Astrocyte (in vitro differentiated cells and primary cell): ENCODE measurements at regions not wholly inside any gene's neighbourhood (a gene's known extent, or its start where the extent isn't known, plus 50 kb on each side); places are given as distances from the start of the nearest gene placed in this dataset.

ENCODE experiments used
- DNase-seq: peaks from one replicate; pipeline ENCODE4 v3.0.0-alpha.2; 2010; ENCODE audit warnings: low read depth
- FAIRE-seq: peaks from 2 replicates; lab custom pipeline; 2011; peaks lifted over from hg19 to GRCh38; lab: Jason Lieb, UNC
- H2AFZ ChIP-seq: 2 replicates; pipeline ENCODE4 v1.6.0; 2012; ENCODE audit warnings: low read depth, low read length, inconsistent platforms
- H3K27ac ChIP-seq: 2 replicates; pipeline ENCODE4 v1.5.1; 2011; ENCODE audit warnings: low read depth, low read length, inconsistent platforms
- H3K27me3 ChIP-seq: 2 replicates; pipeline ENCODE4 v1.6.0; 2011; ENCODE audit warnings: low read length, inconsistent platforms; ENCODE audit not compliant: insufficient read depth
- H3K36me3 ChIP-seq: 2 replicates; pipeline ENCODE4 v1.5.1; 2011; ENCODE audit warnings: low read length, inconsistent platforms; ENCODE audit not compliant: insufficient read depth
- H3K4me1 ChIP-seq: 2 replicates; pipeline ENCODE4 v1.5.1; 2011; ENCODE audit warnings: low read length, inconsistent platforms; ENCODE audit not compliant: insufficient read depth
- H3K4me2 ChIP-seq: 2 replicates; pipeline ENCODE4 v1.6.0; 2012; ENCODE audit warnings: low read length, inconsistent platforms
- H3K4me3 ChIP-seq: 2 replicates; pipeline ENCODE4 v1.5.1; 2011; ENCODE audit warnings: low read depth, mild to moderate bottlenecking, low read length, inconsistent platforms; ENCODE audit not compliant: insufficient read depth
- H3K79me2 ChIP-seq: 2 replicates; pipeline ENCODE4 v1.6.0; 2012; ENCODE audit warnings: mild to moderate bottlenecking, low read length, inconsistent platforms; ENCODE audit not compliant: insufficient read depth
- H3K9ac ChIP-seq: 2 replicates; pipeline ENCODE4 v1.6.0; 2012; ENCODE audit warnings: mild to moderate bottlenecking, low read length, inconsistent platforms
- H3K9me3 ChIP-seq: 2 replicates; pipeline ENCODE4 v1.5.1; 2012; ENCODE audit warnings: low read depth, mild to moderate bottlenecking, low read length, inconsistent platforms; ENCODE audit not compliant: insufficient read depth
- H4K20me1 ChIP-seq: 2 replicates; pipeline ENCODE4 v1.6.0; 2012; ENCODE audit warnings: low read length, inconsistent platforms; ENCODE audit not compliant: insufficient read depth
- H3K27ac Mint-ChIP-seq: one replicate; pipeline ENCODE4 v1.8.0; 2021; ENCODE audit warnings: mild to moderate bottlenecking, mixed read lengths; ENCODE audit not compliant: unreplicated experiment
- H3K27me3 Mint-ChIP-seq: one replicate; pipeline ENCODE4 v1.8.0; 2021; ENCODE audit warnings: low read depth, mixed read lengths; ENCODE audit not compliant: unreplicated experiment
- H3K36me3 Mint-ChIP-seq: one replicate; pipeline ENCODE4 v1.8.0; 2021; ENCODE audit warnings: low read depth, mixed read lengths; ENCODE audit not compliant: unreplicated experiment
- H3K4me1 Mint-ChIP-seq: one replicate; pipeline ENCODE4 v1.8.0; 2021; ENCODE audit warnings: low read depth, mixed read lengths; ENCODE audit not compliant: unreplicated experiment
- H3K4me3 Mint-ChIP-seq: one replicate; pipeline ENCODE4 v1.8.0; 2021; ENCODE audit warnings: mild to moderate bottlenecking, moderate library complexity, mixed read lengths; ENCODE audit not compliant: unreplicated experiment
- H3K9me3 Mint-ChIP-seq: one replicate; pipeline ENCODE4 v1.8.0; 2021; ENCODE audit warnings: mild to moderate bottlenecking, mixed read lengths; ENCODE audit not compliant: unreplicated experiment
- CTCF ChIP-seq: IDR thresholded peaks from 2 replicates; pipeline ENCODE4 v1.5.1; 2011; ENCODE audit warnings: low read depth, mild to moderate bottlenecking, inconsistent platforms, low read length, moderate library complexity; ENCODE audit not compliant: insufficient read depth
- EZH2 ChIP-seq: IDR thresholded peaks from 2 replicates; pipeline ENCODE4 v1.6.1; 2012; ENCODE audit warnings: mild to moderate bottlenecking, low read length, inconsistent platforms; ENCODE audit not compliant: insufficient read depth

- no peak overlapping the region for H3K27ac ChIP-seq
- Mint-ChIP-seq H3K36me3 (no peaks in the 10 kb centered on the region), H3K4me3 (no peak overlapping the region), H3K4me1 (no peaks in the 10 kb centered on the region), H3K27ac (no peak overlapping the region), H3K27me3 (peaks cover 2% of the 10 kb centered on the region), H3K9me3 (peaks cover 4% of the 10 kb centered on the region)
- no peaks in the 10 kb centered on the region for H3K9me3 ChIP-seq
- H3K4me1 ChIP-seq: no peaks in the 10 kb centered on the region
- no peak overlapping the region for H3K4me2 ChIP-seq
- FAIRE-seq (no peak), DNase-seq (no peak)
- H3K9ac ChIP-seq: no peak overlapping the region
- no peaks in the 10 kb centered on the region for H3K36me3 ChIP-seq
- no peak overlapping the region for H2AFZ ChIP-seq
- H3K4me3 ChIP-seq: no peak overlapping the region
- H4K20me1 ChIP-seq: no peaks in the 10 kb centered on the region
- TF ChIP-seq CTCF (no peak), EZH2 (no peak)
- H3K27me3 ChIP-seq: no peaks in the 10 kb centered on the region
- H3K79me2 ChIP-seq: no peaks in the 10 kb centered on the region
Observed at GRCh38 chr2:13537771-13538349, 821.1 kb downstream of the TRIB2 start.

GRCh38 chr2:13539296-13539695 lies 822.6 kb downstream of the TRIB2 start:
- no peaks in the 10 kb centered on the region for H3K27me3 ChIP-seq

More at GRCh38 chr2:13539296-13539695, 822.6 kb downstream of the TRIB2 start:
- H3K4me3 Mint-ChIP-seq: no peak overlapping the region
- H3K79me2 ChIP-seq: no peaks in the 10 kb centered on the region
- no peak for TF ChIP-seq EZH2
- TF ChIP-seq CTCF: no peak
- FAIRE-seq (no peak), DNase-seq (no peak)
- no peaks in the 10 kb centered on the region for H3K9me3 Mint-ChIP-seq
- no peaks in the 10 kb centered on the region for H3K36me3 ChIP-seq
- no peak overlapping the region for H3K27ac Mint-ChIP-seq
- H3K4me1 ChIP-seq: no peaks in the 10 kb centered on the region
- no peaks in the 10 kb centered on the region for H4K20me1 ChIP-seq
- H3K36me3 Mint-ChIP-seq: no peaks in the 10 kb centered on the region
- H3K27ac ChIP-seq: no peak overlapping the region
- no peak overlapping the region for H3K9ac ChIP-seq
- H3K4me3 ChIP-seq: no peak overlapping the region
- no peak overlapping the region for H3K4me2 ChIP-seq
- H2AFZ ChIP-seq: no peak overlapping the region
- H3K27me3 Mint-ChIP-seq: peaks cover 2% of the 10 kb centered on the region
- H3K9me3 ChIP-seq: no peaks in the 10 kb centered on the region
- H3K4me1 Mint-ChIP-seq: no peaks in the 10 kb centered on the region
